D721Med (cell line): ENCODE measurements at regions not wholly inside any gene's neighbourhood (a gene's known extent, or its start where the extent isn't known, plus 50 kb on each side); places are given as distances from the start of the nearest gene placed in this dataset.

ENCODE experiments used
- DNase-seq: peaks from one replicate; pipeline ENCODE4 v3.0.0; 2011; ENCODE audit warnings: low spot score; ENCODE audit not compliant: insufficient read length
- FAIRE-seq: peaks from 2 replicates; lab custom pipeline; 2011; peaks lifted over from hg19 to GRCh38; lab: Jason Lieb, UNC
- CTCF ChIP-seq: IDR thresholded peaks from 2 replicates; pipeline ENCODE4 v1.5.1; 2012; ENCODE audit warnings: mild to moderate bottlenecking, control low read depth; ENCODE audit not compliant: insufficient read depth; ENCODE audit errors: missing control alignments

GRCh38 chr6:14423955-14424354, 306.4 kb downstream of the CD83 start:
- TF ChIP-seq CTCF: no peak
- DNase-seq (no peak), FAIRE-seq (no peak)

- no peak for TF ChIP-seq CTCF
- DNase-seq: no peak
- no peak for FAIRE-seq
Measured at GRCh38 chr6:14425805-14426204, 308.2 kb downstream of the CD83 start.

- DNase-seq (no peak), FAIRE-seq (no peak)
- no peak for TF ChIP-seq CTCF
Measured at GRCh38 chr6:14426281-14426680, 308.7 kb downstream of the CD83 start.

GRCh38 chr6:14428269-14428668, 310.7 kb downstream of the CD83 start:
- no peak for TF ChIP-seq CTCF
- no peak for DNase-seq
- no peak for FAIRE-seq

GRCh38 chr6:14429396-14429795, 311.8 kb downstream of the CD83 start:
- FAIRE-seq (no peak), DNase-seq (no peak)
- TF ChIP-seq CTCF: no peak

- FAIRE-seq: no peak
- DNase-seq: no peak
- TF ChIP-seq CTCF: no peak
Measured at GRCh38 chr6:14430218-14430617, 312.6 kb downstream of the CD83 start.

- DNase-seq (no peak), FAIRE-seq (no peak)
- no peak for TF ChIP-seq CTCF
Measured at GRCh38 chr6:14431385-14432330, 314.1 kb downstream of the CD83 start.
